ENCODE measurements at regions not wholly inside any gene's neighbourhood (a gene's known extent, or its start where the extent isn't known, plus 50 kb on each side); places are given as distances from the start of the nearest gene placed in this dataset.
"Not testable (repeated sequence)": the region's sequence is repeated elsewhere in the genome, so short reads cannot be mapped to it uniquely, and the experiment has no call there.

DNA sequence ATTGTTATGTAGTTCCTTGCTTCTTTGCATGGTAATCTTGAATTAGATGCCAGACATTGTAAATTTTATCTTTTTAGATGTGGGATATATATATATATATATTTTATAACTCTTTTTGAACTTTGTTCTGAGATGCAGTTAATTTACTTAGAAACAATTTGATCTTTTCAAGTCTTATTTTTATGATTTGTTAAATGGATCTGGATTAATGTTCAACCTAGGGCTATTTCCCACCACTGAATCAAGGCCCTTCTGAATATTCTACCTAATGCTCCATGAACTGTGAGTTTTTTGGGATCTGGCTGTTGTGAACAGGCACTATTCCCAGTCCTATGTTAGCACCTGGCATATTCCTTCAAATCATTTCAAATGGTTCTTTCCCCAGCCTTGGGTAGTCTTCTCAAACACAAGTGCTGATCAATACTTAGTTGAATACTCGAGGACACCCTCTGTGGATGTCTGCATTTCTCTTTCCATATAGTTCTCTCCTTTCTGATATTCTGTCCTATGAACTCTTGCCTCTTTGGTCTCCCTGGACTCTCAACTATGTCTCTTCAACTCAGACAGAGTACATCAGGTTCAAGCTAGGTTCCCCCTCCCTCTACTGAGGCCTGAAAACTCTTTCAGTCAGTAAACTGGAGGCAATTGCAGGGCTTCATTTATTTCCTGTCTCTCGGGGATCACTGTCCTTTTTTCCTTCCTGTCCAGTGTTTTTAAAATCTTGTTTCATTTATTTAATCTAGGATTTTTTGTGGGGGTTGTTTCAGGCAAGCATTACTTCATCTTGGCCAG lies 1538.1 kb downstream of the KHDRBS2 start:
- not testable (repeated sequence) for H3K36me3 ChIP-seq, H3K27me3 ChIP-seq, H3K9me3 ChIP-seq, H3K4me3 ChIP-seq, DNase-seq

DNA sequence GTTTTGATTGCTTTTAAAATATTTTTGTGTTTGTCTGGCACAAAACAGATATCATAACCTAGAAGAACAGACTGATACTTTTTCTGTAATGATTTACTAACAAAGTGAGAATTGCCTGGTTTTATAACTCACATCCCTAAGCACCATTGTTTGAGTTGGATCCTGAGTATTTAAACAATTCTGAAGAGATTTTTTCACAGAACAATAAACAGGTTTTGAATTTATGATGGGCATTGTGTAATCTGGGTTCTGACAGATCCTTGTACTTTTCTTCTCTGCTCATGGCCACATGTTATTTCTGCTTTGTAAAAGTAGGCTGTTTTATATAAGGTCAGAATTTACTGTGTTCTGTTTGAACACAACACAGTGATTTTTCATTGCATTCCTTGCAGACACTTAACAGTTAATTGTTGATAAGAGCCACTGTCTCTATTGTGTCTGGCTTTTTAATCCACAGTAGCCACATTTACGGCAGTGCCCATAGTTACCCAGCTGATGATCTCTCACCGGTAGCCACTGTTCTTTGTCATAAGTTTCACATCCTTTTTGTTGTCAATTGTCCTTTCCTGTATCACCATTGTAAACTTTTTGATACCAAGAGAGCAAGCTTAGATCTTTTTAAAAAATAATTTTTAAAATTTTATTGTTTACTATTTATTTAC lies 1548.1 kb downstream of the KHDRBS2 start:
- not testable (repeated sequence) for DNase-seq, H3K4me3 ChIP-seq, H3K36me3 ChIP-seq, H3K9me3 ChIP-seq, H3K27me3 ChIP-seq

DNA sequence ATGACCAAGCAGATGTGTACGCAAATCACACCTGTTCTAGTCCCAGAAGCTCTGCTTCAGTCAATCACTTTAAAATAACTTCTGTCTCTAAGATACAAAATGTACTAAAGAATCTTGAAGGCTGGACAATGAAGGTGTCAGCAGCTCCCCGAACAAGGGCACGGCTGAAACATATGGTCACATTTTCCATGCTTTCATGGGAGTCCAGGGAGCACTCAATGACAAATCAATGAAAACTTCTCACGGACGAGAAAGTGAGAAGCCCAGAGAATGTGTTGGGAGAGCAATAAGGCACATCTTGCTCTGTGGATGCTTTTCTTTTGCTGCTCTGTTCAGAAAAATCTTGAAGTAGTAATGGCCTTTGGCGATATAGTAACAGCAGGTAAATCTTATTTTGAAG lies 1548.7 kb downstream of the KHDRBS2 start:
- not testable (repeated sequence) for H3K27me3 ChIP-seq, DNase-seq, H3K4me3 ChIP-seq, H3K36me3 ChIP-seq, H3K9me3 ChIP-seq

DNA sequence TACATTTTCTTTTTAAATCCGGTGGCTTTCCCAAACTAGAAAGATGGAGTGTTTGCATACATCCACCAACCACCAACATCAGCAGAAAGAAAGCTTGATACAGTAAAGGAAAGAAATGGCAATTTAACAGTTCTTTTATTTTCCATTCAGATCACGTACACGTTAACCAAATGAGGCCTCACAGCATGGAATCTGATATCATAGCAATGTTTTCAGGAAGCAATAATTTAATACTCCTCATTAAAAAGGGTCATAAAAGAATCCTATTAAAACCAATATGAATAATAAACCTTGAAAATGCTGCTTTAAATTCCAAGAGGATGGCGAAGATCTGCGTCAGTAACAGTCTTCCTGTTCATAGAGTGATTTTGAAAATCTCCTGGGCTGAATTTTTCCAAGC lies 1562.1 kb downstream of the KHDRBS2 start:
- not testable (repeated sequence) for DNase-seq, H3K27me3 ChIP-seq, H3K36me3 ChIP-seq, H3K4me3 ChIP-seq, H3K9me3 ChIP-seq

DNA sequence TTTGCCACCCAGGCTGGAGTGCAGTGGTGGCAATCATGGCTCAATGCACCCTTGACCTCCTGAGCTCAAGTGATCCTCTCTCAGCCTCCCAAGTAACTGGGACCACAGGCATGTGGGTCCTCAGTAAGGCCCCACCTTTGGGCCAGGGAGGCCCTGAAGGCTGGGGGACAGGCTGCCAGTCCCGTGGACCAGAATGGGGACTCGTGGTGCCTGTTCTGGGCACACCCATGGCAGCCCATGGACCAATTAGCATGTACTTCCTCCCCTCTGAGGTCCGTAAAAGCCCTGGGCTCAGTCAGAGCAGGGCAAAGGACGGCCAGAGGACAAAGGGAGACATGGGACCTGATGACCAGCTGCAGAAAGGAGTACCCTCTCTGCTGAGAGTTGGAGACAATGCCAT lies 1590.8 kb downstream of the KHDRBS2 start:
- no peaks in the 10 kb centered on the region for H3K36me3 ChIP-seq
- DNase-seq, result no peak
- no peaks in the 10 kb centered on the region for H3K27me3 ChIP-seq
- no peak overlapping the region for H3K4me3 ChIP-seq
- H3K9me3 ChIP-seq, result no peaks in the 10 kb centered on the region

DNA sequence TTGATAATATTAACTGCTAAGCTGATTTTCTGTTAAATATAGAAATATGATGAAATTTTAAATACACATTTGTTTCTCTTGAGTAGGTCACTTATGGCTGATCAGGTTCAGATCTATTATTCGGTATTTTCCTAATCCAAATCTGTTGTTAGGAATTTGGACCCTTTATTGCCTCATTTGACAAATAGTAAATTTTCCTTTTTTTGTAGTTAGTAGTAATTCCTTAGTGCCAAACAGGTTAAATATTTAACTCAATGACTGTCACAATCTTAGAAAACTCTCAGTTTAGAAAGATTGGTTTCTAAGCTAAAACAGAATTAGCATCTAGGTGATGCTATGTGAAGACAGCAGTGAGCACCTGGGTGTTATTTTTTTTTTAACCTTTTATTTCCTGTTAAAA lies 1598.9 kb downstream of the KHDRBS2 start:
- Histone ChIP-seq H3K9me3 (no peaks in the 10 kb centered on the region), H3K27me3 (no peaks in the 10 kb centered on the region), H3K4me3 (no peak overlapping the region), H3K36me3 (no peaks in the 10 kb centered on the region)
- DNase-seq, result no peak

DNA sequence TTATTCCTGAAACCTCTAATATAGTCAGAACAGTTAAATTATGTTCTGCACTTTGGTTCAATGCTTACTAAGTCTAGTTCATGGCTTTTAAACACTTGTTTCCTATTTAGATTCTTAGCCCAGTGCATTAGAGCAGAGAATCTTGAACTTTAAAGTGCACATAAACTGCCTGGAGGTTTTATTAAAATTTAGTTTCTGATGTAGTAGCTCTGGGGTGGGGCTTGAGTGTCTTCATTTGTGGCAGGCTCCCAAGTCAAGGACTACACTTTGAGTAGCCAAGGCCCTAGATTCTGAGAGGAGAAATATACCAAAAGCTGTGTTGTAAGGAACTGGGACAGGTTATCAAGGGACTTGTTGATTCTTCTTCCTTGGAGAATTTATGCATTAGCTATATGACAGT lies 1604.2 kb downstream of the KHDRBS2 start:
- Histone ChIP-seq H3K27me3 (no peaks in the 10 kb centered on the region), H3K4me3 (no peak overlapping the region), H3K9me3 (no peaks in the 10 kb centered on the region), H3K36me3 (no peaks in the 10 kb centered on the region)
- no peak for DNase-seq

DNA sequence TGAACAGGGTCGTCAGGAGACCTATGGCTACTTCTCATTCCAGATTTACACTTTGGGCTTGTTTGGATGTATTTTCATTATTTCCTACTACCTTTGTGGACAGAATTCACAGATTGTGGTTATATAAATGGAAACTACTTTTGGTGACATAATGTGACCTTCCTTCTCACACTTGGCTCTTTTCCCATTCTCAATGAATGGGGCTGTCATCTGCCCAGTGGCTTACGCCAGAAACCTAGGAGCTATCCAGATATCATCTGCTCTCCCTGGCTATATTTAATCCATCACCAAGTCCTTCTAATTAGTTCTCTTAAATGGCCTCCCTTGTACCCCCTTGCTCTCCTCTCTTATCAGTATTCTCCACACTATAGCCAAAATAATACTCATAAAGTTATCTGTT lies 1606.8 kb downstream of the KHDRBS2 start:
- Histone ChIP-seq H3K9me3 (no peaks in the 10 kb centered on the region), H3K36me3 (no peaks in the 10 kb centered on the region), H3K4me3 (no peak overlapping the region), H3K27me3 (no peaks in the 10 kb centered on the region)
- no peak for DNase-seq

DNA sequence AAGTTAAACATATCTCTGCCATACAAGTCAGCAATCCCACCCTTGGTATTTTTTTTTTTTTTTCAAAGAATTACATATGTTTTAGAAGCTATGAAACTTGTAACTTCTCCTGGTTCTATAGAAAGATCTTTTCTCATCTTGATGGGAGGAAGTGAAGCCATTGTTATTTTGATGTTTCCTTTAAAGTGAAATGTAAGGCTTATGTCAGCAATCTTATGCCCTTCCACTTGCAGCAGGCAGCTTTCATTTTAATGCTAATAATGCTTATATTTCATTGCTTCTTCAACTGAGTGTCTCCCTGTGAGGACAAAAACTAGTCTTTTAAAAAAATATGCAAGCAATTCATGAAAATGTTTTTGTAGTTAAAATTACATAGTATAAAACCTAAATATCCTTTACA lies 1614.7 kb downstream of the KHDRBS2 start:
- no peak overlapping the region for H3K4me3 ChIP-seq
- H3K9me3 ChIP-seq, result no peaks in the 10 kb centered on the region
- DNase-seq, result no peak
- no peaks in the 10 kb centered on the region for H3K36me3 ChIP-seq
- no peaks in the 10 kb centered on the region for H3K27me3 ChIP-seq

DNA sequence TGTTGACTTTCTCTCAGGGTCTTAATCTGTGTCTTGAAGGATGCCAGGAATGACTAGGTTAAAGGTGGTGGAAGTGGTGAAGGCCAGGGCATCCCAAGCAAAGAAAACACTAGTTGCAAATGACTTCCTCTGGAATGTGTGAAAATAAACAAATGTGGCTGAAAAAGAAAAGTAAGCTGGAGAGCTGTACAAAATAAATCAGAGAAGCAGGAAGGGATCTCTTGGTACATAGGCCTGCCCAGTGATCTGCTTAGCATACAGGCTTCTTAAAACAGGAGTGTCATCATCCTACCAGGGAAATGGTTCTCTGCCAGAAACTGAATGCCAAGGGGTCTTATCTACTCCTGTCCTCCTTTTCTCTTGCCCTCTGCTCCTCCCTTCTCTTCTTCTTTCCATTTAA lies 1616.0 kb downstream of the KHDRBS2 start:
- H3K27me3 ChIP-seq, result no peaks in the 10 kb centered on the region
- no peaks in the 10 kb centered on the region for H3K36me3 ChIP-seq
- H3K4me3 ChIP-seq, result no peak overlapping the region
- DNase-seq, result no peak
- H3K9me3 ChIP-seq, result no peaks in the 10 kb centered on the region

DNA sequence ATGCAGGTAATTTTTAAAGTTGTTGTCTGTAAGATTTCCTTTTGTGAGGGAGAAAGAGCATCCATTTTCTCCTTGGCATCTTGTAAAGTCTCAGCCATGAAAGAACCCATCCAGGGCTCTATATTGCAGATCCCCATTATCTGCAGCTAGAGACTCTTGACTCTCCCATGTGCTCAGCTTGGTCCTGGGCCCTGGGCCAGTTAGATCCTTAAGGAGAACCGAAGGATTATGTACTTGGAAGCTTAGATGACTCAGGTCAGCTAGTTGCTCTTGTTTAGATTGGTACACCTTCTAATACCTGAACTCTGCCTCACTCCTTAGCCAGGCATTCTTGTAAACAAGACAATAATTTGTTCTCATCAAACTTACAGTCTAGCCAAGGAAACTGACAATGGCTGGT lies 1617.6 kb downstream of the KHDRBS2 start:
- Histone ChIP-seq H3K4me3 (no peak overlapping the region), H3K9me3 (no peaks in the 10 kb centered on the region), H3K36me3 (no peaks in the 10 kb centered on the region), H3K27me3 (no peaks in the 10 kb centered on the region)
- peak; percentile 18 for DNase-seq

DNA sequence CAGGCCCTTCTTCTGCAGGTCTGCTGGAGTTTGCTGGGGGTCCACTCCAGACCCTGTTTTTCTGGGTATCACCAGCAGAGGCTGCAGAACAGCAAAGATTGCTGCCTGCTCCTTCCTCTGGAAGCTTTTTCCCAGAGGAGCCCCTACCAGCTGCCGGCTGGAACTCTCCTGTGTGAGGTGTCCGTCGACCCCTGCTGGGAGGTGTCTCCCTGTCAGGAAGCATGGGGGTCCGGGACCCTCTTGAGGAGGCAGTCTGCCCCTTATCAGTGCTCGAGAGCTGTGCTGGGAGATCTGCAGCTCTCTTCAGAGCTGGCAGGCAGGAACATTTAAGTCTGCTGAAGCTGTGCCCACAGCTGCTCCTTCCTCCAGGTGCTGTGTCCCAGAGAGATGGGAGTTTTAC lies 1622.8 kb downstream of the KHDRBS2 start:
- H3K9me3 ChIP-seq, DNase-seq, H3K4me3 ChIP-seq, H3K36me3 ChIP-seq, H3K27me3 ChIP-seq: not testable (repeated sequence)

DNA sequence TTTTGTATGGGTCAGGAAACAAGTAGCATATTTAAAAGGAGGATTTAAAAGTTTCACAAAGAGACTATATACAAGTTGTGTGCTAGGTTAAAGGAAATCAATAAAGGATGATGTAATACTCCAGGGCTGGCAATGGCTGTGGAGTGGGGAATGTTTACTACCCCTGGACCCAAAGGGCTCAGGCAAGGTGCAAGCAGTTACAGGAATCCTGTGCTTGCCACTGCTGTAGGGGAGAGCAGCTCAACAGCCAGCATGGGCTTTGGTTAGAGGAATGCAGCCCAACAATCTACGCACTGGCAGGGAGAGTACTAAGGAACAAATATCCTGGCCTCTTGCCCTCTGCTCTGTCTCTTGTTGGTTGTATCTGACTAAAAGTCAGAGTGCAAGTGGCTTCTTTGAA lies 1642.2 kb downstream of the KHDRBS2 start:
- no peak for DNase-seq
- Histone ChIP-seq H3K36me3 (no peaks in the 10 kb centered on the region), H3K4me3 (no peak overlapping the region)

DNA sequence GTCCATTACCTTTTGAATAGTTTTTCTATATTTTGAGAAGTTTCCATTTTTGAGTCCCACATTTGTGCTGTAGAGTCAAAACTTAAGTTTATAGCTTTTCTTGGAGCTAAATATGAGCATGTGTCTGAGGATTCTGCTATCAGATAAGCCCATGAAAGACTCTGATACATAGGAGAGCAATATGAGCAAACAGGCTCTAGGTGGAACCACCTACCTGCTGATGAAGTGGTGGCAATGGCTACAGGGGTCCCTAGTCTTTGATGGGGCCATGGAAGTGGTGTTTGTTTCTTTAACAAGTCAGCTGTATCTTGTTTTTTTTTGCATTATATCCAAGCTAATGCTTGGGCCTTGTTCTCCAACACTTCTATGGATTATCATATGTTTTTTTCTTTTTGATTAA lies 1646.8 kb downstream of the KHDRBS2 start:
- not testable (repeated sequence) for H3K27me3 ChIP-seq, DNase-seq, H3K9me3 ChIP-seq, H3K36me3 ChIP-seq, H3K4me3 ChIP-seq

More for the DNA sequence above, 1642.2 kb downstream of the KHDRBS2 start:
- Histone ChIP-seq H3K9me3 (no peaks in the 10 kb centered on the region), H3K27me3 (no peaks in the 10 kb centered on the region)

Measured in MG63 (cell line).